ENCODE measurements at regions not wholly inside any gene's neighbourhood (a gene's known extent, or its start where the extent isn't known, plus 50 kb on each side); places are given as distances from the start of the nearest gene placed in this dataset.

GRCh38 chr6:23409531-23409930, 716.5 kb upstream of the NRSN1 start:
- Histone ChIP-seq H3K27ac (ENCODE audit: low read depth, low read length) (no peak overlapping the region), H3K9me3 (ENCODE audit: control insufficient read depth in 3 of 3, low read length in 3 of 3) (no peaks in the 10 kb centered on the region), H3K36me3 (ENCODE audit: control insufficient read depth in 3 of 3, insufficient read depth in 3 of 3, low read length in 3 of 3) (no peaks in the 10 kb centered on the region), H3K4me1 (ENCODE audit: control insufficient read depth in 3 of 3, insufficient read depth in 3 of 3, low read length in 3 of 3) (peaks cover 0 to 3% (median 0%) of the 10 kb centered on the region in 3 donors), H3K4me3 (ENCODE audit: low read length in 3 of 3) (no peak overlapping the region), H3K9ac (ENCODE audit: low read depth in 1 of 3, low read length in 3 of 3) (no peak overlapping the region), H3K27me3 (ENCODE audit: control insufficient read depth in 3 of 3, insufficient read depth in 3 of 3, low read length in 3 of 3) (no peaks in the 10 kb centered on the region)

- Histone ChIP-seq H3K27ac (ENCODE audit: low read depth, low read length) (no peak overlapping the region), H3K9me3 (ENCODE audit: control insufficient read depth in 3 of 3, low read length in 3 of 3) (no peaks in the 10 kb centered on the region)
These were observed 715.6 kb upstream of the NRSN1 start for GRCh38 chr6:23410439-23410838.

GRCh38 chr6:23412770-23413169, 713.2 kb upstream of the NRSN1 start:
- H3K27me3 ChIP-seq (ENCODE audit: control insufficient read depth in 3 of 3, insufficient read depth in 3 of 3, low read length in 3 of 3) = no peaks in the 10 kb centered on the region
- H3K9me3 ChIP-seq (ENCODE audit: control insufficient read depth in 3 of 3, low read length in 3 of 3) = no peaks in the 10 kb centered on the region
- H3K9ac ChIP-seq (ENCODE audit: low read depth in 1 of 3, low read length in 3 of 3) = no peak overlapping the region
- peaks cover 0 to 3% (median 0%) of the 10 kb centered on the region in 3 donors for H3K4me1 ChIP-seq (ENCODE audit: control insufficient read depth in 3 of 3, insufficient read depth in 3 of 3, low read length in 3 of 3)
- H3K27ac ChIP-seq (ENCODE audit: low read depth, low read length) = no peak overlapping the region
- no peaks in the 10 kb centered on the region for H3K36me3 ChIP-seq (ENCODE audit: control insufficient read depth in 3 of 3, insufficient read depth in 3 of 3, low read length in 3 of 3)
- no peak overlapping the region for H3K4me3 ChIP-seq (ENCODE audit: low read length in 3 of 3)

More at GRCh38 chr6:23410439-23410838, 715.6 kb upstream of the NRSN1 start:
- Histone ChIP-seq H3K27me3 (ENCODE audit: control insufficient read depth in 3 of 3, insufficient read depth in 3 of 3, low read length in 3 of 3) (no peaks in the 10 kb centered on the region), H3K4me3 (ENCODE audit: low read length in 3 of 3) (no peak overlapping the region), H3K4me1 (ENCODE audit: control insufficient read depth in 3 of 3, insufficient read depth in 3 of 3, low read length in 3 of 3) (peaks cover 0 to 3% (median 0%) of the 10 kb centered on the region in 3 donors), H3K9ac (ENCODE audit: low read depth in 1 of 3, low read length in 3 of 3) (no peak overlapping the region), H3K36me3 (ENCODE audit: control insufficient read depth in 3 of 3, insufficient read depth in 3 of 3, low read length in 3 of 3) (no peaks in the 10 kb centered on the region)

- no peaks in the 10 kb centered on the region for H3K36me3 ChIP-seq (ENCODE audit: control insufficient read depth in 3 of 3, insufficient read depth in 3 of 3, low read length in 3 of 3)
- H3K27ac ChIP-seq (ENCODE audit: low read depth, low read length) = no peak overlapping the region
- H3K4me1 ChIP-seq (ENCODE audit: control insufficient read depth in 3 of 3, insufficient read depth in 3 of 3, low read length in 3 of 3) = peaks cover 0 to 3% (median 0%) of the 10 kb centered on the region in 3 donors
- H3K27me3 ChIP-seq (ENCODE audit: control insufficient read depth in 3 of 3, insufficient read depth in 3 of 3, low read length in 3 of 3) = no peaks in the 10 kb centered on the region
- no peak overlapping the region for H3K9ac ChIP-seq (ENCODE audit: low read depth in 1 of 3, low read length in 3 of 3)
- H3K4me3 ChIP-seq (ENCODE audit: low read length in 3 of 3) = no peak overlapping the region
- no peaks in the 10 kb centered on the region for H3K9me3 ChIP-seq (ENCODE audit: control insufficient read depth in 3 of 3, low read length in 3 of 3)
These were observed 712.5 kb upstream of the NRSN1 start for GRCh38 chr6:23413327-23414050.

GRCh38 chr6:23414051-23414445, 712.0 kb upstream of the NRSN1 start:
- Histone ChIP-seq H3K9me3 (ENCODE audit: control insufficient read depth in 3 of 3, low read length in 3 of 3) (no peaks in the 10 kb centered on the region), H3K9ac (ENCODE audit: low read depth in 1 of 3, low read length in 3 of 3) (no peak overlapping the region), H3K36me3 (ENCODE audit: control insufficient read depth in 3 of 3, insufficient read depth in 3 of 3, low read length in 3 of 3) (no peaks in the 10 kb centered on the region), H3K27me3 (ENCODE audit: control insufficient read depth in 3 of 3, insufficient read depth in 3 of 3, low read length in 3 of 3) (no peaks in the 10 kb centered on the region), H3K4me3 (ENCODE audit: low read length in 3 of 3) (no peak overlapping the region), H3K27ac (ENCODE audit: low read depth, low read length) (no peak overlapping the region), H3K4me1 (ENCODE audit: control insufficient read depth in 3 of 3, insufficient read depth in 3 of 3, low read length in 3 of 3) (peaks cover 0 to 3% (median 0%) of the 10 kb centered on the region in 3 donors)

- peaks cover 0 to 3% (median 0%) of the 10 kb centered on the region in 3 donors for H3K4me1 ChIP-seq (ENCODE audit: control insufficient read depth in 3 of 3, insufficient read depth in 3 of 3, low read length in 3 of 3)
- no peak overlapping the region for H3K4me3 ChIP-seq (ENCODE audit: low read length in 3 of 3)
- no peaks in the 10 kb centered on the region for H3K27me3 ChIP-seq (ENCODE audit: control insufficient read depth in 3 of 3, insufficient read depth in 3 of 3, low read length in 3 of 3)
- H3K9ac ChIP-seq (ENCODE audit: low read depth in 1 of 3, low read length in 3 of 3) = no peak overlapping the region
- H3K27ac ChIP-seq (ENCODE audit: low read depth, low read length) = no peak overlapping the region
- H3K36me3 ChIP-seq (ENCODE audit: control insufficient read depth in 3 of 3, insufficient read depth in 3 of 3, low read length in 3 of 3) = no peaks in the 10 kb centered on the region
- no peaks in the 10 kb centered on the region for H3K9me3 ChIP-seq (ENCODE audit: control insufficient read depth in 3 of 3, low read length in 3 of 3)
These were observed 711.1 kb upstream of the NRSN1 start for GRCh38 chr6:23414922-23415321.

GRCh38 chr6:23415819-23416427, 710.1 kb upstream of the NRSN1 start:
- H3K9ac ChIP-seq (ENCODE audit: low read depth in 1 of 3, low read length in 3 of 3) = no peak overlapping the region
- no peak overlapping the region for H3K27ac ChIP-seq (ENCODE audit: low read depth, low read length)
- peaks cover 0 to 3% (median 0%) of the 10 kb centered on the region in 3 donors for H3K4me1 ChIP-seq (ENCODE audit: control insufficient read depth in 3 of 3, insufficient read depth in 3 of 3, low read length in 3 of 3)
- no peaks in the 10 kb centered on the region for H3K36me3 ChIP-seq (ENCODE audit: control insufficient read depth in 3 of 3, insufficient read depth in 3 of 3, low read length in 3 of 3)
- H3K9me3 ChIP-seq (ENCODE audit: control insufficient read depth in 3 of 3, low read length in 3 of 3) = no peaks in the 10 kb centered on the region
- H3K4me3 ChIP-seq (ENCODE audit: low read length in 3 of 3) = no peak overlapping the region
- H3K27me3 ChIP-seq (ENCODE audit: control insufficient read depth in 3 of 3, insufficient read depth in 3 of 3, low read length in 3 of 3) = no peaks in the 10 kb centered on the region

- Histone ChIP-seq H3K27me3 (ENCODE audit: control insufficient read depth in 3 of 3, insufficient read depth in 3 of 3, low read length in 3 of 3) (no peaks in the 10 kb centered on the region), H3K4me1 (ENCODE audit: control insufficient read depth in 3 of 3, insufficient read depth in 3 of 3, low read length in 3 of 3) (peaks cover 0 to 3% (median 0%) of the 10 kb centered on the region in 3 donors), H3K36me3 (ENCODE audit: control insufficient read depth in 3 of 3, insufficient read depth in 3 of 3, low read length in 3 of 3) (no peaks in the 10 kb centered on the region), H3K4me3 (ENCODE audit: low read length in 3 of 3) (no peak overlapping the region), H3K27ac (ENCODE audit: low read depth, low read length) (no peak overlapping the region), H3K9me3 (ENCODE audit: control insufficient read depth in 3 of 3, low read length in 3 of 3) (no peaks in the 10 kb centered on the region), H3K9ac (ENCODE audit: low read depth in 1 of 3, low read length in 3 of 3) (no peak overlapping the region)
These were observed 708.9 kb upstream of the NRSN1 start for GRCh38 chr6:23417133-23417532.

GRCh38 chr6:23418095-23418494, 707.9 kb upstream of the NRSN1 start:
- no peak overlapping the region for H3K9ac ChIP-seq (ENCODE audit: low read depth in 1 of 3, low read length in 3 of 3)
- no peaks in the 10 kb centered on the region for H3K9me3 ChIP-seq (ENCODE audit: control insufficient read depth in 3 of 3, low read length in 3 of 3)
- no peaks in the 10 kb centered on the region for H3K36me3 ChIP-seq (ENCODE audit: control insufficient read depth in 3 of 3, insufficient read depth in 3 of 3, low read length in 3 of 3)
- H3K27ac ChIP-seq (ENCODE audit: low read depth, low read length) = no peak overlapping the region
- H3K27me3 ChIP-seq (ENCODE audit: control insufficient read depth in 3 of 3, insufficient read depth in 3 of 3, low read length in 3 of 3) = no peaks in the 10 kb centered on the region
- H3K4me3 ChIP-seq (ENCODE audit: low read length in 3 of 3) = no peak overlapping the region
- peaks cover 0 to 3% (median 0%) of the 10 kb centered on the region in 3 donors for H3K4me1 ChIP-seq (ENCODE audit: control insufficient read depth in 3 of 3, insufficient read depth in 3 of 3, low read length in 3 of 3)

GRCh38 chr6:23419046-23419445, 707.0 kb upstream of the NRSN1 start:
- H3K4me3 ChIP-seq (ENCODE audit: low read length in 3 of 3) = no peak overlapping the region
- H3K9me3 ChIP-seq (ENCODE audit: control insufficient read depth in 3 of 3, low read length in 3 of 3) = peaks cover 0 to 2% (median 0%) of the 10 kb centered on the region in 3 donors
- no peak overlapping the region for H3K27ac ChIP-seq (ENCODE audit: low read depth, low read length)
- H3K36me3 ChIP-seq (ENCODE audit: control insufficient read depth in 3 of 3, insufficient read depth in 3 of 3, low read length in 3 of 3) = no peaks in the 10 kb centered on the region
- H3K9ac ChIP-seq (ENCODE audit: low read depth in 1 of 3, low read length in 3 of 3) = no peak overlapping the region
- H3K27me3 ChIP-seq (ENCODE audit: control insufficient read depth in 3 of 3, insufficient read depth in 3 of 3, low read length in 3 of 3) = no peaks in the 10 kb centered on the region
- H3K4me1 ChIP-seq (ENCODE audit: control insufficient read depth in 3 of 3, insufficient read depth in 3 of 3, low read length in 3 of 3) = peaks cover 0 to 3% (median 0%) of the 10 kb centered on the region in 3 donors
